ENCODE measurements at regions not wholly inside any gene's neighbourhood (a gene's known extent, or its start where the extent isn't known, plus 50 kb on each side); places are given as distances from the start of the nearest gene placed in this dataset.

DNA sequence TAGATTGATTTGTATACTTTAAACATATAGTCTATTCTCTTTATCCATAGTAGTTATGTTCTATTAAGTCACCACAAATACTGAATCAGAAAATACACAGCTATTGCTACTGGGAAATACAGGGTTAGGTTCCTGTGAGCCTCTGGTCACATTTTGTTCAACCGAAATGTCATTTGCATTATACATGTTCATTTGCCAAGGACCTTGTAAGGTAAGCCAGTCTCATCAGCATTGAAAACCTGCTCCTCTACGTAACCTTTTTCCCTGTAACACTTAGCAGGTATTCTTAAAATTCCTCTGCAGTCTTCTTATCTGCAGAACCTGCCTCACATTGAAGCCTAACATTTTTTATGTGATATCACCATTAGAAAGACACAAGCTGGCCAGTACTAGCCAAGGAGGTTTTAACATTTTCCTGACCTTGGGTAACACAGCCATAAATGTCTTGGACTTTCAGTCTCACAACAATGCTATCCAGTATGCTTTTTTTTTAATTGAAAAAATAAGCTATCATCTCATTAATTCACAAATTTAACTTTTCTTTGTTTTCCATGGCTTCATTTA, 765.7 kb upstream of the IGFBP7 start:
- TF ChIP-seq, protein P1, sequence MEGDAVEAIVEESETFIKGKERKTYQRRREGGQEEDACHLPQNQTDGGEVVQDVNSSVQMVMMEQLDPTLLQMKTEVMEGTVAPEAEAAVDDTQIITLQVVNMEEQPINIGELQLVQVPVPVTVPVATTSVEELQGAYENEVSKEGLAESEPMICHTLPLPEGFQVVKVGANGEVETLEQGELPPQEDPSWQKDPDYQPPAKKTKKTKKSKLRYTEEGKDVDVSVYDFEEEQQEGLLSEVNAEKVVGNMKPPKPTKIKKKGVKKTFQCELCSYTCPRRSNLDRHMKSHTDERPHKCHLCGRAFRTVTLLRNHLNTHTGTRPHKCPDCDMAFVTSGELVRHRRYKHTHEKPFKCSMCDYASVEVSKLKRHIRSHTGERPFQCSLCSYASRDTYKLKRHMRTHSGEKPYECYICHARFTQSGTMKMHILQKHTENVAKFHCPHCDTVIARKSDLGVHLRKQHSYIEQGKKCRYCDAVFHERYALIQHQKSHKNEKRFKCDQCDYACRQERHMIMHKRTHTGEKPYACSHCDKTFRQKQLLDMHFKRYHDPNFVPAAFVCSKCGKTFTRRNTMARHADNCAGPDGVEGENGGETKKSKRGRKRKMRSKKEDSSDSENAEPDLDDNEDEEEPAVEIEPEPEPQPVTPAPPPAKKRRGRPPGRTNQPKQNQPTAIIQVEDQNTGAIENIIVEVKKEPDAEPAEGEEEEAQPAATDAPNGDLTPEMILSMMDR (IDR thresholded peaks at IDR 0.05; ENCODE audit: extremely low read depth in 1 of 2, insufficient read depth in 1 of 2, low read depth in 1 of 2, low read length in 2 of 2): no peak
- TF ChIP-seq POLR2A (IDR thresholded peaks at IDR 0.05; ENCODE audit: low read depth, low read length): no peak
- TF ChIP-seq EZH2 (IDR thresholded peaks at IDR 0.05; ENCODE audit: borderline replicate concordance, low read depth, low read length, severe bottlenecking): no peak
- no peak for TF ChIP-seq GATA2 (IDR thresholded peaks at IDR 0.05; ENCODE audit: insufficient read depth, insufficient read length, low read depth, low read length)

Measured in endothelial cell of umbilical vein (primary cell).